OCI-LY7 (cell line): ENCODE measurements at regions not wholly inside any gene's neighbourhood (a gene's known extent, or its start where the extent isn't known, plus 50 kb on each side); places are given as distances from the start of the nearest gene placed in this dataset.

Experiments used
- BruUV-seq: library from RNA; stranded (reverse); fragments of 400-500 nt; replicated peaks from 2 replicates; lab custom pipeline; 2021; lab: Mats Ljungman, UMichigan
- CTCF ChIA-PET: fragments of 300-600 bp; sonication (Branson Sonifier 250); formaldehyde crosslinking; loops from one replicate; lab custom pipeline; 2022; ENCODE audit warnings: antibody characterized with exemption; ENCODE audit not compliant: unreplicated experiment; lab: Charles Lee
- POLR2A ChIA-PET: fragments of 300-600 bp; sonication (Branson Sonifier 250); formaldehyde crosslinking; loops from one replicate; lab custom pipeline; 2022; ENCODE audit warnings: antibody characterized with exemption; lab: Charles Lee
- DNase-seq: peaks from one replicate; pipeline ENCODE4 v3.0.0-alpha.2; 2015; ENCODE audit warnings: low spot score
- H2AFZ ChIP-seq: fragments of 200-600 bp; sonication (generic), shearing (Covaris generic); 2 replicates; pipeline ENCODE4 v1.6.1; 2014; ENCODE audit warnings: mild to moderate bottlenecking, antibody characterized with exemption, low read length, moderate library complexity
- H3K27ac ChIP-seq: fragments of 200-600 bp; sonication (generic); 2 replicates; pipeline ENCODE4 v1.5.1; 2014; ENCODE audit warnings: mixed run types, low read depth, mild to moderate bottlenecking, moderate library complexity, low read length, inconsistent platforms; ENCODE audit not compliant: poor library complexity, severe bottlenecking
- H3K36me3 ChIP-seq: fragments of 200-600 bp; sonication (generic); 2 replicates; pipeline ENCODE4 v1.6.1; 2014; ENCODE audit warnings: mild to moderate bottlenecking, antibody characterized with exemption, low read length, moderate library complexity, mixed read lengths; ENCODE audit not compliant: insufficient read depth
- H3K4me1 ChIP-seq: fragments of 200-600 bp; sonication (generic); 2 replicates; pipeline ENCODE4 v1.5.1; 2014; ENCODE audit warnings: mild to moderate bottlenecking, low read length; ENCODE audit not compliant: insufficient read depth, poor library complexity, severe bottlenecking
- H3K4me2 ChIP-seq: fragments of 200-600 bp; sonication (generic); 2 replicates; pipeline ENCODE4 v1.6.1; 2014; ENCODE audit warnings: mild to moderate bottlenecking, low read length
- H3K4me3 ChIP-seq: fragments of 200-600 bp; sonication (generic); 2 replicates; pipeline ENCODE4 v1.5.1; 2014; ENCODE audit warnings: mild to moderate bottlenecking, low read depth, low read length; ENCODE audit not compliant: poor library complexity, severe bottlenecking
- H3K79me2 ChIP-seq: fragments of 200-600 bp; sonication (generic); 2 replicates; pipeline ENCODE4 v1.6.1; 2016; ENCODE audit warnings: low read depth, mild to moderate bottlenecking, low read length, moderate library complexity, mixed read lengths; ENCODE audit not compliant: insufficient read depth
- H3K9me2 ChIP-seq: fragments of 200-600 bp; sonication (generic); 2 replicates; pipeline ENCODE4 v1.6.1; 2016; ENCODE audit warnings: mild to moderate bottlenecking, low read length, mixed read lengths; ENCODE audit not compliant: insufficient read depth
- H3K9me3 ChIP-seq: fragments of 200-600 bp; sonication (generic); 2 replicates; pipeline ENCODE4 v1.6.1; 2014; ENCODE audit warnings: mild to moderate bottlenecking, mixed run types, low read length, mixed read lengths
- H4K20me1 ChIP-seq: fragments of 200-600 bp; sonication (generic); 2 replicates; pipeline ENCODE4 v1.6.1; 2014; ENCODE audit warnings: mild to moderate bottlenecking, antibody characterized with exemption, low read length, moderate library complexity, mixed read lengths; ENCODE audit not compliant: insufficient read depth
- EZH2phosphoT487 ChIP-seq: fragments of 200-600 bp; sonication (generic); IDR thresholded peaks from 2 replicates; pipeline ENCODE4 v1.6.1; 2018; ENCODE audit warnings: low read depth, borderline replicate concordance, mild to moderate bottlenecking, mixed run types, antibody characterized with exemption, low read length, moderate library complexity, mixed read lengths
- intact Hi-C: fragments of 100-400 bp; cut with micrococcal nuclease; formaldehyde crosslinking; loops from one replicate; pipeline ENCODE4 v1.10.0; 2022; ENCODE audit not compliant: unreplicated experiment
- TF ChIP-seq, protein P1 (sequence below): fragments of 200-600 bp; sonication (generic); conservative IDR thresholded peaks from 2 replicates; pipeline ENCODE4 v1.5.1; 2014; ENCODE audit warnings: mild to moderate bottlenecking, antibody characterized with exemption, low read length, moderate library complexity, mixed read lengths

DNA sequence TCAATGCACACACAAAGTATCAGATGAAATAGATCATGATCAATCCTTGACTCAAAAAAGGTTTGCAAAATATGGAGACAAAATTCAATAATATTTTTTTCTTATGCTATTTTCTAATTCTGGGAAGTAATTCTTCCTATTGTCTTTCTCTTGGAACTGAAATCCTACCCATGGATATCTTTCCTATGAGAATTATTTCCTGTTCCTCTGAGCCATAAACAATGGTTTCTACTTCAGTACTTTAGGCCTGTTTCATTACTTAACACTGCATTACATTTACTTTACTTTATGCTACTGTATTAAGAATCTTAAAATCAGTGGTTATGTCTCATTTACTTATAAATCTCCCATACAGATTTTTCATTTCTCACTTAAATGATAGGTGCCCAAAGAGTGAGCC, 1025.4 kb upstream of the ACO1 start:
- POLR2A ChIA-PET, result interaction anchor here (0.9 kb wide), 1 partner anchor 13 kb away, joined by 3 read pairs; no protein-coding TSS in a partner anchor
- no peak for DNase-seq
- no peaks in the 10 kb centered on the region for H3K36me3 ChIP-seq
- H3K79me2 ChIP-seq, result no peaks in the 10 kb centered on the region
- no TSS peak for BruUV-seq
- TF ChIP-seq, protein P1, sequence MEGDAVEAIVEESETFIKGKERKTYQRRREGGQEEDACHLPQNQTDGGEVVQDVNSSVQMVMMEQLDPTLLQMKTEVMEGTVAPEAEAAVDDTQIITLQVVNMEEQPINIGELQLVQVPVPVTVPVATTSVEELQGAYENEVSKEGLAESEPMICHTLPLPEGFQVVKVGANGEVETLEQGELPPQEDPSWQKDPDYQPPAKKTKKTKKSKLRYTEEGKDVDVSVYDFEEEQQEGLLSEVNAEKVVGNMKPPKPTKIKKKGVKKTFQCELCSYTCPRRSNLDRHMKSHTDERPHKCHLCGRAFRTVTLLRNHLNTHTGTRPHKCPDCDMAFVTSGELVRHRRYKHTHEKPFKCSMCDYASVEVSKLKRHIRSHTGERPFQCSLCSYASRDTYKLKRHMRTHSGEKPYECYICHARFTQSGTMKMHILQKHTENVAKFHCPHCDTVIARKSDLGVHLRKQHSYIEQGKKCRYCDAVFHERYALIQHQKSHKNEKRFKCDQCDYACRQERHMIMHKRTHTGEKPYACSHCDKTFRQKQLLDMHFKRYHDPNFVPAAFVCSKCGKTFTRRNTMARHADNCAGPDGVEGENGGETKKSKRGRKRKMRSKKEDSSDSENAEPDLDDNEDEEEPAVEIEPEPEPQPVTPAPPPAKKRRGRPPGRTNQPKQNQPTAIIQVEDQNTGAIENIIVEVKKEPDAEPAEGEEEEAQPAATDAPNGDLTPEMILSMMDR, result no peak
- no peak for TF ChIP-seq EZH2phosphoT487
- H3K4me3 ChIP-seq, result no peak overlapping the region
- H3K9me2 ChIP-seq, result no peaks in the 10 kb centered on the region
- no peak overlapping the region for H3K27ac ChIP-seq
- H3K4me2 ChIP-seq, result no peak overlapping the region
- no peaks in the 10 kb centered on the region for H4K20me1 ChIP-seq
- intact Hi-C loops, result no loop called here
- H3K4me1 ChIP-seq, result no peaks in the 10 kb centered on the region
- H2AFZ ChIP-seq, result no peak overlapping the region
- CTCF ChIA-PET, result no interaction called here
- no peaks in the 10 kb centered on the region for H3K9me3 ChIP-seq

DNA sequence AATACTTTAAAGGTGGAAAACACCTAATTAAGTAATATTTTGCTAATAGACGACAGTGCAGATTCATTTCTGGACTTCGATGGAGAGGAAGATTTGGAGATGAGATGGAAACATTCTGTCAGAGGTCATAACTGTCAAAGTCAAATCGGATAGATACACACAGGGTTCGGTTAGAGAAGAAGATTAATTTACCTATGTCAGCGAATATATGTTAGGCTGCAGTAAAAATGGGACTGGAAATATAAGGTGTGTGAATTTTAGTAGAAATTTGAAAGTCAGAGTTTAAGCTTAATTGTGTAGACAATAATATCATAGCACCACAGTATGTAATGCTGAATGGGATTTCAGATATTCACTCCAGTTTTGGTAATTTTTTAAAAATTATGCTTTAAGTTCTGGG, 1020.3 kb upstream of the ACO1 start:
- Histone ChIP-seq H3K36me3 (no peaks in the 10 kb centered on the region), H3K4me1 (no peaks in the 10 kb centered on the region), H2AFZ (no peak overlapping the region), H3K9me3 (no peaks in the 10 kb centered on the region), H3K9me2 (no peaks in the 10 kb centered on the region), H3K4me2 (no peak overlapping the region), H3K4me3 (no peak overlapping the region), H4K20me1 (no peaks in the 10 kb centered on the region), H3K27ac (no peak overlapping the region), H3K79me2 (no peaks in the 10 kb centered on the region)
- POLR2A ChIA-PET, result no interaction called here
- CTCF ChIA-PET, result no interaction called here
- BruUV-seq, result no TSS peak
- TF ChIP-seq, protein P1, result no peak
- no peak for TF ChIP-seq EZH2phosphoT487
- DNase-seq, result no peak
- intact Hi-C loops, result loop anchor here (10.0 kb wide), 2 partner anchors 71 to 219 kb away; no protein-coding TSS in a partner anchor

DNA sequence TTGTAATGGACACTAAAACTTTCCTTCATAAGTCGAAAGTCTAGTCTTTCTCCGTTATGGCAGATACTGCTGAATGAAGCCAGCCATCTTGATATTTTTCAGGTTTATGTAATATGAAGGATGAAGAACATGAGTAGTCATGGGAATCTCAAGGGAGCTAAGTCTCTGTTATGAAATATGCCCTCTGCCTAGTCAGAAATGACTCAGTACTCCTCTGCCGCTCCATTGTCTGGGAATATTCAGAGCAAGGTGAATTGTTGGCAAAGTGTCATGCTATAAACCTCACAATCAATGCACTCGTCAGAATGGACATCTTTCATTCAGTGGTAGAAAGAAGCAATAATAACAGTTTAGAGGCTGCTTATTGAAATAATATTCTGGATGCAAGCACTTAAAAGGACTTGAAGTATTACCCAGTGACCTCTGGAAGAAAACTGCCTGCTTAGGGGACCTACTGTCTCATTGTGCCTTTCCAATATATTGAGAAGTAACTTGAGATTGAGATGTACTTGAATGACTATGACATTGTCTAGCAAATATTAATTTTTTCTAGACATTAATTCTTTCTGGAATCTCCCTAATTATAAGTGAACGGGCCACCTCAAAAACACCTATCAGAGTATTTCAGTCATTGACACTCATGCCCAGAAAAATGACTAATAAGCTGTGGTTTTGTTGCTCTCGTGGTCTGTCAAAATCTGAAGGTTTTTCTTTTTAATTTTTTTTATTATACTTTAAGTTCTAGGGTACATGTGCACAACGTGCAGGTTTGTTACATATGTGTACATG, 1011.5 kb upstream of the ACO1 start:
- ChIA-PET CTCF (interaction anchor here (0.5 kb wide), 1 partner anchor 24 kb away, joined by 16 read pairs; no protein-coding TSS in a partner anchor), POLR2A (no interaction called here)
- H3K9me2 ChIP-seq, result no peaks in the 10 kb centered on the region
- no peak overlapping the region for H3K4me2 ChIP-seq
- no peaks in the 10 kb centered on the region for H3K79me2 ChIP-seq
- H3K36me3 ChIP-seq, result no peaks in the 10 kb centered on the region
- intact Hi-C loops, result no loop called here
- H3K27ac ChIP-seq, result no peak overlapping the region
- no peaks in the 10 kb centered on the region for H4K20me1 ChIP-seq
- H2AFZ ChIP-seq, result no peak overlapping the region
- no peak for DNase-seq
- no peak overlapping the region for H3K4me3 ChIP-seq
- BruUV-seq, result no TSS peak
- H3K9me3 ChIP-seq, result no peaks in the 10 kb centered on the region
- TF ChIP-seq, protein P1, result no peak
- no peak for TF ChIP-seq EZH2phosphoT487
- H3K4me1 ChIP-seq, result no peaks in the 10 kb centered on the region
